Right kidney (tissue), 1 donor: ENCODE measurements at regions not wholly inside any gene's neighbourhood (a gene's known extent, or its start where the extent isn't known, plus 50 kb on each side); places are given as distances from the start of the nearest gene placed in this dataset.
"Not testable (repeated sequence)": the region's sequence is repeated elsewhere in the genome, so short reads cannot be mapped to it uniquely, and the experiment has no call there.

Experiments
- DNase-seq: peaks from one replicate; pipeline ENCODE4 v3.0.0-alpha.2; 2016

DNA sequence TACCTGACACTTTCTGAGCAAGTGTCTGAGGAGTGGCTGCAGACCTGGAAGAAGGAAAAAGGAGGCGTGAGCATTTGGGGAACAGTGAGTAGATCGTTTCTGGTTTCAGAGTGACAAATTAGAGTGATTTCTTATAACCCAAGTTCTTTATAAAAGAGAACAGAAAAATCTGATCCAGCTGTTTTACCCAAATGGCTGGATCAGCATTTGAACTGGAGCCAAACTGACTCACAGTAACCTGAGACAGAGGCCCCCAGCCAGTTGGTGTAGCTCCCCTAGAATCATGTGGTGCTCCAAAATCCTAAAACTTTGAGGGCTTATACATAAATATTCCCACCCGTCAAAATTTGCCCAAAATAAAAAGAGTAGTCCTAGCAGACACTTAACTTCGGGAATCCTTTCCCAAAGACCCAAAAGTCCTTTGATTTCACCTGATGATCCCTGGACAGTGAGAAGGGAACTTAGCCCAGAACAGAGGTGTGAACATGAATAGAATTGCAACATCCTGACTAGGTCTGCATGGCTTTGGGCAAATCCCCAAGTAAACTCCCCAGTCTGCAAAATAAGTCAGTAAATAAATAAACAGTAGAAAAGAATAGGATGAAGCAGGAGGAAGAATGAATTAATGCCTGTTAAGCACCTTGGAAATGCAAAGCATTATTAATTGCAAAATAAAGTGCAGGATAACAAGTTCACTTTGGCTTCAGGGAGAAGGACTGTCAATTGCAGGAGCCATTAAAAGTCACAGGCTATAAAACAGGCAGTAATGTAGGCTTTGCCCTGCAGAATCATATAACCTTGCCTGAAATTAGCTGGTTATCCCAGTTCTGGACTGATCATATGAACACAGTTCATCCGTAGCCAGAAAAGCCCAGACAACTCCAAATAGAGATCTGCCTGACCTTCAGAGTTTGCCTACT lies 262.0 kb upstream of the JARID2 start:
- no peak for DNase-seq

DNA sequence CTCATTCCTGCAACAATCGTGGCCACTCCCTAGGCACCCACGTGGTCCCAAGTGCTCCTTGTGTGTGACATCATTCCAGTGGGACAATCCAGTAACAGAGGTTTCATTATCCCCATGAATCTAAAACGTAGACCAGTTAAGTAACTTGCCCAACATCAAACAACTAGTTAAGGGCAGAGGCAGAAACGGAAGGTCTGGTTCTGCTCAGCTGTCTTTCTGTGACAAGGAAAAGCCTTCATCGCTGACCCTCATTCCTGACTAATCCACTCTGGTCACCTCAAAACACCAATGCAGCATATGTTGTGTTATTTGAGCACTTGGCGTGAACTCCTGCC lies 261.4 kb upstream of the JARID2 start:
- DNase-seq = no peak

DNA sequence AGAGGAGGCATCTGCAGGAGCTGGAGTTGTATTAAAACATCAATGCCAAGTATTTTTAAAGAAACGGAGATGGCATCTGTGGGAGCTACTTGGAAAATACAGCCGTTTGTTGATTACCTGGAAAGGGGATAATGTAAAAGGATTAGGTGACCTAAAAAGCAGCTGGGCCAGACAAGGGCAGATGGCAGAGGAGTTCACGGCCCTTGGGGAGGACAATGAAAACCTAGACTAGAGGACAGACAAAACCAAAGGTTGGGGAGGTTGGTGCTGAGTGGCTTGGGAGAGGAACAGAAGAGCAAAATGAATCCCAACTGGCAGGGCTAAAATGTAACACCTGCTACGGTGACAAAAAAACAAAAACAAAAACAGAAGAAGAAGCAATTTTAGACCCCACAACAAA lies 260.5 kb upstream of the JARID2 start:
- no peak for DNase-seq

DNA sequence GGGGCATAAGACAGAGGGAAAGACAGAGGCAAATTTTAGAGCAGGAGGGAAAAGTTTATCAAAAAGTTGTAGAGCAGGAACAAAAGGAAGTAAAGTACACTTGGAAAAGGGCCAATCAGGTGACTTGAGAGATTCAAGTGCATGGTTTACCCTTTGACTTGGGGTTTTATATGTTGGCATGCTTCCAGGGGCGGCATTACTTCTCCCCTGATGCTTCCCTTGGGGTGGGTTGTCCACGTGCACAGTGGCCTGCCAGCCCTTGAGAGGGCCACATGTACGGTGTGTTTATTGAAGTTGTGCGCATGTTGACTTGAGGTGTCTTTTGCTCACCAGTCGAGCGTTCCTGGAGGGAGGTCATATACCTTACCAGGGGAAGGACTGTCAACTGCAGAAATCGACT lies 259.5 kb upstream of the JARID2 start:
- DNase-seq = no peak

DNA sequence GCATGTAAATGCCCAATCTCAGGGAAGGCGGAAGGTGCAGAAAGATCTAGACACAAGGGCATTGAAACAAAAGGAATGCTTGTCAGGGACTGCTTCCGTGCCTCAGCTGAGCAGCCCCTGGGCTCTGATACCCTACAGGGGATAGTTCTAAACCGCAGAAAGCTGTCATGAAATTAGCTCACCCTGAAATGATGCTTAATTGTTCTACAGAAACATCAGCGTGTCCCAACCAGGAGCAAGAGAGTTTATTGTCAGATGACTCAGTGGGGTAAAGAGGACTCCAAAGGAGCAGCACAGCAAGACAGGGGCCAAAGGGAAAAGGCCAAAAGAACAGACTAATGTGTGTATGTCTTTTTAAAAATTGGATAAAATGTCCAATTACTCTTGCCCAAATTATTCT lies 258.4 kb upstream of the JARID2 start:
- no peak for DNase-seq

DNA sequence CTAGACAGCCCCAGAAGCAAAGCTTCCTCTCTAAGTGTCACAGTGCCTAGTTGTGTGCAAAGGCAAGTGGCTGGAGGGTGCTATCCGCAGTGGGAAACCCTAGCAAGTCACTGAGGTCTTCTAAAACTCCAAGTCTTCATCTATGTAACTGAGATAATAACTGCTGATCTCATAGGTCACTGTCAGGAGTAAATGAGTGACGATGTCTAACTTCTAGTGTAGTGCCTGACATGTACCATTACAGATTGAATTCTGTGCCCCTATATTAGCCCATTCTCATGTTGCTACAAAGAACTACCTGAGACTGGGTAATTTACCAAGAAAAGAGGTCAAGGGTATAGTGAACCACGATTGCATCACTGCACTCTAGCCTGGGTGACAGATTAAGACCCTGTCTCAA lies 253.5 kb upstream of the JARID2 start:
- no peak for DNase-seq

DNA sequence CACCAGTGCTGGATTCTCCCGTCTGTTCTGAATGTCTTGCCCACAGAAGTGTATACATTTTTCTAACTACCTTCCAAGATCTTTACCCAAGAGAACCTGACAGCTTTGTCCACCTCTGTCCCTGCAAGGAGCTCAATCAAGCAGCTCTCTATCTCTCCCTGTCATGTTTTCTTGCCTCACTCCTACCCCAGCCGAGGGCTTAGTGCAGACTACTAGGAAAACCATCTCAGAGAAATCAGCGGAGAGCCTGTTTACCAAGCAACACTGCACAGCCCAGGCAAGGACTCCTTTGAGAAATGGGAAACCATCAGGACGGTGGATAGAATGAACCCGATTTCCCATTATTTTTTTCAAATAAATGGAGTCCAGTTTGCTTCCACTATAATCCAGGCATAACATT lies 250.7 kb upstream of the JARID2 start:
- no peak for DNase-seq

DNA sequence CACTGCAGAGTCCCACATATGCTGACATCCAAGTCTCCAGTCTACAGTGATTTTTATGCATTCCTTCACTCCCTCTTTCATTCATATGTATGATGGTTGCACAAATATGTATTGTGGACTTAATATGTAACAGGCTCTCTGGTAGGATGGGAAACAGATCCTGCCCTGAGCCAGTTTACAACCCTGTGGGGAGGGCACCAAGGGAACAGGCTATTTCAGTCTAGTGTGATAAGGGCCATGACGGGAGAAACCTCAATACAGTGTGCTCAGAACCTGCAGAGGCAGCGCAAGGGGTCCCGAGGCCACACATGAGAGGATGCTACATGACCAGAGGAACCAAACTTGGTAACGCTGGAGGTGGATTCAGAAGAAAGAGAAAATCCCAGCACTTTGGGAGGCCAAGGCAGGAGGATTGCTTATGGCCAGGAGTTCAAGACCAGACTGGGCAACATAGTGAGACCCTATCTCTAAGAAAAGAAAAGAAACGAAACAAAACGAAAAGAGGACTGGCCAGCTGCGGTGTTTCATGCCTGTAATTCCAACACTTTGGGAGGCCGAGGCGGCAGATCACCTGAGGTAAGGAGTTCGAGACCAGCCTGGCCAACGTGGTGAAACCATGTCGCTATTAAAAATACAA lies 249.8 kb upstream of the JARID2 start:
- no peak for DNase-seq

DNA sequence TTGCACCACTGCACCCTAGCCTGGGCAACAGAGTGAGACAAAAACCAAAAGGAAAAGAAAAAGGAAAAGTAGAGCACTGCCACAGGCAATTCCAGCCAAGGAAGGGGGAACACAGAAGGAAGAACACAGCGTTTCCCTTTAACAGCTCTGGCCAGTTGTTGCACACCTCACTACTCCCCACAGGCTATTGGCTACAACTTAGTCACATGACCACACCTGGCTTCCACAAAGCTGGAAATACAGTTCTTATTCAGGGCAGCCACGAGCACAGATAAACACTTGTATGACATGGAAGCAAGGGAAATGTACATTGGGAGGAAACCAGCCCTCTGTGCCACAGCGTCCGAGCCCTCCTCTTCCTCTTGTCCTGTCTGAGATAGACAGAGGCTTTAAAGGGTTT lies 249.0 kb upstream of the JARID2 start:
- DNase-seq = no peak

DNA sequence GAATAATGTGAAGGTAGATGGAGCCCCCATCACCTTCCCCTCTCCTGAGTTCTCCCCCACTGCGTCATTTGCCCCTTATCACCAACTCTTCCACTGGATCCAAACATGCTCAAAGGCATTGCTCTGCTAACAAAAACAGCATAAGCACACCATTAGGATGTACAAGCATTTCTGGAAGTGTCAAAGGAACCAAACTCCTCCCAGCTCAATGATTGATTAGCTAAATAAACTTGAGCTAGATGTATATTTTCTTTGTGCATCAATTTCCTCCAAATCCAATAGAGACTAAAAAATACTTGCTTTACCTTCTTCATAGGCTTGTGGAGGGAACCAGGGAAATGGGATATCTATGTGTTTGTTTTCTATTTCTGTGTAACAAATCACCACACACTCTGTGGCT lies 248.4 kb upstream of the JARID2 start:
- DNase-seq = no peak

DNA sequence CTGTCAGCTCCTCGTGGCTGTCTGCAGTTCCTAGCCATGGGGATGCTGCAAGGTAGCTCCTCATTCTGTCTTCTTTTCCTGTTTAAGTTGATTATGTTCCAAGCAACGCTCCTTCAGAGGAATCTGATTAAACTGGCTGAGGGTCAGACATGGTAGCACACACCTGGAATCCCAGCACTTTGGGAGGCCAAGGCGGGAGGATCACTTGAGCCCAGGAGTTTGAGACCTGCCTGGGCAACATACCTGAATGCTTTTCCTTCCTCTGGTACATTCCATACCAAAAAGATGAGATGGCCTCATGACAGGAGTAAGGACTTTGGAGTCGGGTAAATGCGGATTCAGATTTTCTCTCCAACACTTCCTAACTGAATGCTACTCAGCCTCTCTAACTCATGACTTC lies 246.8 kb upstream of the JARID2 start:
- no peak for DNase-seq

DNA sequence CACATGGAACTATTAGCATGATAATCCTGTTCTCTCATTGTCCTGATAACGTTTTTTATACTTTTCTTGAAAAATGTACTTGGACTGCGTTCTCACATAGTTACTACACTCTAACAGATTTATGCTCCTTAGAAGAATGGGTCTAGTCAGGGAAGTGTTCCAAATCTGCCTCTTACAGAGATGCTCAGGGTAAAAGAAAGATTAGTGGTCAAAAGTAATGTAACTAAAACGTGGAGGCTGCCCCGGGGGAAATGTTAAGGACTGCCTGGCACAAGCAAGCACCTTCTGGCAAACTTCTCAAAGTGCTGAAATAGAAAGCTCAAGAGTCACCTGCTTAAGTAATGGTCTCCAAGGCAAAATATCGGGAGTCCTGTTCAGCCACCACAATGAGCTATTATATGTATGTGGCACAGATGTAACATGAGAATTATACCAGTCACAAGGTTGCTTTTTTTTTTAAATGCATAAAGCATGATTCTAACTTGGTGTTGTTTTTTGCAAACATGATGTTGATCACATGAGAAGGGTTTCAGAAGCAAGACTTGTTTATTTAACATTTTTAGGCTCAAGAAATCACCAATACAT lies 244.5 kb upstream of the JARID2 start:
- DNase-seq = no peak

DNA sequence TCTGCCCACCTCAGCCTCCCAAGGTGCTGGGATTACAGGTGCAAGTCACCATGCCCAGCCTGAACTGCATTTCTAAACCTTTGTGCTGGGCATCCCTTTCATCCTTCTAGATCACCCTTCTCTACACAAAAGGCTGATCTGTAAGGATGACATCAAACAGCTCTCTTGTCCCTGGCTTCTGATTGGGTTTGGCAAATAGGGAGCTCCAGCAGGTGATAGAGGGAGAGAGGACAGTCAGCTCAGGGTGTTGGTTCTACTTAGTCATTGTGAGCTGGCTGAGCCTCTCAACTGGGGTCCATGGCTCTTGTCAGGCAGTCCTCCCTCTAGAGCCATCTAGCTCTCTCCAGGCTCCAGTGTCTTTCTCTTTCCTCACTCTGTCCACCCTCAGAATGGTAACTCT lies 237.6 kb upstream of the JARID2 start:
- DNase-seq = no peak

DNA sequence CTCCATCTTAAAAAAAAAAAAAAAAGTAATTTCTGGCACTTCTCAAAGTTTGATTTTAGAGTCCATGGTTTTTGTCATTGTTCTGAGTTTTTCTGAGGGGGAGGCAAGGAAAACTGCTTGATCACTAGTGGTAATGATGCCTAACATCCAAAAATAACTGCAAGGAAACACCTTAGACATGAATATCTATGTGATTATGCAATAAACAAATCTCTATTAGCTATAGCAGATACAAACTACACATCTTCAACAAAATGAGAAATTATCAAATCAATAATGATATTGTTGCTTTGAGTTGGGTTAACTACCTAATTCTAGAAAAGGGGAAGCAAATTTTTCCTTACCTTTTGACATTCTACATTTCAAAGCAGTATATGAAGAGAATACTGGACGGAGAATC lies 230.9 kb upstream of the JARID2 start:
- DNase-seq = no peak

DNA sequence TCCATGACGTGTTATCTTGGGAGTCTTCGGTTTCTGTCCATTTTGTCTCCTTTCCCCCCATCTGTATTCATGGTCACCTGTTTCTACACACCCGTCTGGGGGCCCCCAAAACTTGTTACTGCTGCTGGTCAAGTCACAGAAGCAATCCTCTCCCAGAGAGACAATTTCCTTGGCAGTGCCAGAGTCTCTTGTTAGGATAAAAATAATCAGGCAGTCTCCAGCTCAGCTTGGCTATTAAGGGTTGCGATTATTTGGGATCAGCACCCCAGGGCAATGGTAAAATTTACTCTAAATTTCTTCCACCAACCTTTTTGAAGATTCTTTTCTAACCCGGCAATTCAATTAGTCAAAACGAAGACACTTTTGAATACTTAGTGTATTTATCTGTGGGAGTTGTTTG lies 229.1 kb upstream of the JARID2 start:
- DNase-seq = no peak

DNA sequence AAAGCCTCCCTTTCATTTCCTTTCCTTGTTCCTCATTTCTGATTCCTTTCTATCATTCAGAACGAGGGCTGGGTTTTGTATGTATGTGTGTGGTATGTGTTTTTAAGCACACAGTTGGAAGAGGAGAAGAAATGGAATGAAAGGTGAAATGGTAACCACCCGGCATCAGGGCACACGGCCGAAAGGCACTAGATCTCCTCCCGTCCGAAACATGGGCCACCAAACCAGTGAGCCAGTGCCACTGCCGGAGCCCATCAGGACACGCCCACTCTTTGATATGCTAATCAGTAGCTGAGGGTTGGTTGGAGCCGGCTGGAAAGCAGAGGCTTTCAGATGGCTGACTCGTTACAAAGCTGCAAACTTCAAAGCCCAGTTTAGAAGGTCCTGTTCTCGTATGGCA lies 228.6 kb upstream of the JARID2 start:
- no peak for DNase-seq

DNA sequence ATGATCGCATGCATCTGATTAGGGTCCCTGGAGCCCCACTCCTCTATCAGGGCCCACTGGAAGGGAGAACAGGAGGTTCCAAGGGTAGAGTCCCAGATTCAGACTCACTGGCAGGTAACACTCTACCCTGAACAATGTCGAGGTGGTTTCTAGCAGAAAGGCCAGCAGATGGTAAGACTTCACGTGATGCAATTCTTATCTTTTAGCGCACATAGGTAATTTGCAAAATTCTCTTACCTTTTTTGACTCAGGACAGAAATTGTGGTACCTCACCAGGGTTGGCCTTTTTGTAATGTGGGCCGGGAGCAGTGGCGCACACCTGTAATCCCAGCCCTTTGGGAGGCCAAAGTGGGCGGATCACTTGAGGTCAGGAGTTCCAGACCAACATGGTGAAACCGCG lies 228.1 kb upstream of the JARID2 start:
- DNase-seq = no peak

DNA sequence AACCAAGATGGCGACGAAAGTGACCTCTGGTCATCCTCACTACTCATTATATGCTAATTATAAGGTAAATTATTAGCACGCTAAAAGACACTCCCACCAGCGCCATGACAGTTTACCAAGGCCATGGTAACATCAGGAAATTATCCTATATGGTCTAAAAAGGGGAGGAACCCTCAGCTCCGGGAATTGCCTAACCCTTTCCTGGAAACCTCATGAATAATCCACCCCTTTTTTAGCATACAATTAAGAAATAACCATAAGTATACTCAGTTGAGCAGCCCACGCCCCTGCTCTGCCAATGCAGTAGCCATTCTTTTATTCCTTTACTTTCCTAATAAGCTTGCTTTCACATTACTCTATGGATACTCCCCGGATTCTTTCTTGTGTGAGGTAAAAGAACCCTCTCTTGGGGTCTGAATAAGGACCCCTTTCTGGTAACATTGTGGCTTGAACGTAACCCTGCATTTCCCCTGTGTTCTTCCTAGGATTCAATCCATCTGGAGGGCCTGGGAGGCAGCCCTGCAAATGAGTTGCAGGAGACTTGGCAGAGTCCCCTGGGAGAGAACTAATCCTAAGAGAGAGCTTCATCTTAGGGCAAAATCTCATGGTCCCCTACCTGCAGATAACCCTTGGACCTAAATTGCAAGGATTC lies 225.6 kb upstream of the JARID2 start:
- DNase-seq = no peak

DNA sequence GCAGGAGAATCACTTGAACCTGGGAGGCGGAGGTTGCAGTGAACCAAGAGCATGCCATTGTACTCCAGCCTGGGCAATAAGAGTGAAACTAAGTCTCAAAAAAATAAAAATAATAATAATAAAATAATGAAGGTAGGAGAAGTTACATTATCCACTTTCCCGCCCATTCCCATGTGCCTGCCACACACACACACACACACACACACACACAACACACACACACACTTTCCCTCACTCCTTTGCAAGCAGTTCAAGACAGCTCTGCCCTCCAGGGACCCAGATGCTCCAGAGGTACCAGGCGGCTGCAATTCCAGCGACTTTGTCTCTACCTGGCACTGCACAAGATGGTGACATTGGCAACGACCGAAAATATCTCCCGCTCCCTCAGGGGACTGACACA lies 224.8 kb upstream of the JARID2 start:
- no peak for DNase-seq

DNA sequence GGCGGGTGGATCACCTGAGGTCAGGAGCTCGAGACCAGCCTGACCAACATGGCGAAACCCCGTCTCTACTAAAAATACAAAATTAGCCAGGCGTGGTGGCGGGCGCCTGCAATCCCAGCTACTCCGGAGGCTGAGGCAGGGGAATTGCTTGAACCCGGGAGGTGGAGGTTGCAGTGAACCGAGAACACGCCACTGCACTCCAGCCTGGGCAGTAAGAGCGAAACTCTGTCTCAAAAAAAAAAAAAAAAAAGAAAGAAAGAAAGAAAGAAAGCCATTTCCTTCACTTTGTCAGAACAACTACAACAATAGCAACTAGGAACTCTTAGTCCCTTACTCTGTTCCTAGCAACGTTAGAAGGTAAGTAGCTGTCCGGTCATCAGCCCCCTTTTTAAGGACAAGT lies 222.9 kb upstream of the JARID2 start:
- not testable (repeated sequence) for DNase-seq

DNA sequence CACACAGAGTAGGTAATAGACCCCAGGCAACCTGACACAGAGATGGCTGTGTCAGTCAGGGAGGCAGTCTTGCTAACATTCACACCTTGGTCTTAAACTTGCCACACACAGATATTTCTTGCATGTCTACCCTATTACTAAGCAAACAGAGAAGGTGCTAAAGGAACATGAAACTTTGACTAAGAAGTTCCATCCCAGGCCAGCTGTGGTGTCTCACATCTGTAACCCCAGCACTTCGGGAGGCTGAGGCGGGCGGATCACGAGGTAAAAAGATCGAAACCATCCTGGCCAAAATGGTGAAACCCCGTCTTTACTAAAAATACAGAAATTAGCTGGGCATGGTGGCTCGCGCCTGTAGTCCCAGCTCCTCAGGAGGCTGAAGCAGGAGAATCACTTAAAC lies 222.4 kb upstream of the JARID2 start:
- DNase-seq = no peak

DNA sequence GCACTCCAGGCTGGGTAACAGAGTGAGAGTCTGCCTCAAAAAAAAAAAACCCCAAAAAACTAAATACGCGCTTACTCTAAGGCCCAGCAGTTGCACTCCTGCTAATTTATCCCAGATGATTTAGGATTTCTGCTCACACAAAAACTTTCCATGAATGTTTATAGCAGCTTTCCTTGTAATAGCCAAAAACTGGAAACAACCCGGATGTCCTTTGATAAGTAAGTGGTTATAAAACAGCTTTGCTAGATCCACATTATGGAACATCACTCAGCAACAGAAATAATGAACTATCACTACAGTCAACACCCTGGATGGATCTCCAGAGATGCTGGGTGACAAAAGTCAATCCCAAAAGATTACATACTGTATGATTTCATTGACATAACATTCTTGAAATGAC lies 220.4 kb upstream of the JARID2 start:
- DNase-seq = no peak

DNA sequence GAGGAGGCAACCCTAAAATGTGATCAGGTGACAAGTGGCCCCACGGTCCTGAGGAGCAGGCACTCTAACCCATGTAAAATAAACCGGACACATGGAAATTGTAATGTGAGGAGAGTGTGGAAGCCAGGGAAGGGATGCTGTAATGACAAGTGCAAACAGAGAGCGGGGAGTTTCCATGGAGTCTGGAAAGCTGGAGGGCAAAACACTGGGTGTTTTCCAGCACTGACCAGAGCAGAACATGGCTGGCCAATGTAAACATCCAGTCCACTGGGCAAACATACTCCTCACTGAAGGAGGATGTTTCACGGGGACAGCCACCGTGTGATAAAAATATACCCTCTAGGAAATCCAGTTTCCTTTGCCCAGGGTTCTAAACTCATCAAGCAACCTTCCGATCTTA lies 219.0 kb upstream of the JARID2 start:
- no peak for DNase-seq

DNA sequence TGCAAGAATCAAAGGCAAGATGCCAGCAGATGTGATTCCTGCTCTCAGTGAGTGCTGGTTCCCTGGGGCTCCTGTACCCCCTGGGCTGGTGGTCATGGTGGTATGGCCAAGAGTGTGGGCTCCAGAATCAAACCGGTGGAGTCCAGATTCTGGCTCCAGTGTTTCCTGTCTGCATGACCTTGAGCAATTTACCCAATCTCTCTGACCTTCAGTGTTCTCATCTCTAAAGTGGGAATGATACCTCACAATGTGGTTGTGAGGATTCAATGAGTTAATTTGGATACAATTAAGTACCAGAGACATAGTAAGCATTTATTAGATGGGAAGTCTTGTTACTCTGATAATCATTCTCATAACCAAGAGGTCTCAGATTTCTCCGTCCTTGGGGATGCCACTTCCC lies 218.4 kb upstream of the JARID2 start:
- DNase-seq = no peak
